ENCODE measurements at regions not wholly inside any gene's neighbourhood (a gene's known extent, or its start where the extent isn't known, plus 50 kb on each side); places are given as distances from the start of the nearest gene placed in this dataset.

DNA sequence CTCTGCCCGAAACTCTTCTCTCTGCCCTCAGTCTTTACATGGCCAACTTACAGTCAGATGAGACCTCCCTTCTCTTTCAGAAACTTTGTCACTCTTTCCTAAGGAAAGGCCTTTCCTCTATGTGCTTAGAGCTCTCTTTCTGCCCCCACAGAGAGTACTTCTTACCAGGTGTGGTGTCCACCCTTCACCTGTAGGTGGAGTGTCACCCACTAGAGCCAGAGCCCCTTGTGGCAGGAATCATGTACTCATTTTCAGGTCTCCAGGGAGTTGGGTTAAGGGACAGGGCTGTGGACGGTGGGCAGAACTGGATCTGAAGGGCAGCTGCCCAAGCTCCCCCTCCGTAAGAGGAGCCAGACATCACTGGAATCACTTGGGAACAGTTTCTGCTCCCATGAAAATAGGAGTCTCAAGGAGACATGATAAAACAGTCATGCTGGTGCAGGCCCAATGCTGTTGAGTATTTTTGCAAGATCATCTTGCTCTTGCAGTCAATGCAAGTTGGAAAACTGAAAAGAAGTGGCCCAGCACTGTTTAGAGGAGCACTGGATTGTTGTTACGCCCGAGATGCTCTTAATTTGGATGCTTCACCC is 436.7 kb downstream of the ZSWIM6 start:
- Histone ChIP-seq H3K18ac (ENCODE audit: low read length) (no peak overlapping the region), H3K14ac (ENCODE audit: low read length) (no peak overlapping the region), H2BK15ac (ENCODE audit: low read length) (no peak overlapping the region), H3K9me3 (replicated peaks in 1 of 2; ENCODE audit: control insufficient read depth in 2 of 2, insufficient read depth in 1 of 2, low read depth in 1 of 2, low read length in 2 of 2) (peaks cover 0 to 7% of the 10 kb centered on the region in 2 donors), H3K27me3 (ENCODE audit: control insufficient read depth in 3 of 3, insufficient read depth in 3 of 3, low read depth in 1 of 3, low read length in 3 of 3) (no peaks in the 10 kb centered on the region), H4K8ac (ENCODE audit: low read depth, low read length) (no peak overlapping the region), H3K27ac (replicated peaks; ENCODE audit: low read length) (no peak overlapping the region), H4K91ac (ENCODE audit: low read depth, low read length, poor library complexity) (no peak overlapping the region), H2BK5ac (ENCODE audit: low read length) (no peak overlapping the region), H2BK12ac (ENCODE audit: low read length) (no peak overlapping the region), H2AFZ (ENCODE audit: low read length) (no peak overlapping the region), H3K36me3 (replicated peaks in 1 of 2; ENCODE audit: control insufficient read depth in 2 of 2, insufficient read depth in 2 of 2, low read length in 2 of 2) (no peaks in the 10 kb centered on the region), H3K23ac (ENCODE audit: low read depth, low read length, poor library complexity) (no peak overlapping the region), H3K4me1 (ENCODE audit: control insufficient read depth in 2 of 2, insufficient read depth in 1 of 2, low read depth in 1 of 2, low read length in 2 of 2) (peaks cover 2 to 8% of the 10 kb centered on the region in 2 donors), H3K4me2 (ENCODE audit: insufficient read depth, low read length, poor library complexity, severe bottlenecking) (no peak overlapping the region), H2AK5ac (ENCODE audit: low read depth, low read length) (no peak overlapping the region), H3K79me1 (ENCODE audit: low read depth, low read length) (no peaks in the 10 kb centered on the region), H3K9ac (ENCODE audit: low read depth, low read length, poor library complexity) (no peak overlapping the region), H3K4ac (ENCODE audit: low read length) (no peak overlapping the region), H2BK120ac (ENCODE audit: low read depth, low read length) (no peak overlapping the region), H3K4me3 (ENCODE audit: low read length in 2 of 2) (no peak overlapping the region)
- no CpG with 5 or more reads among the region's 5 CpGs for WGBS, 2 donors (ENCODE audit: extremely low coverage in 2 of 2, insufficient read length in 2 of 2, insufficient replicate concordance in 1 of 2)
- peak; percentile 4 for DNase-seq (ENCODE audit: low spot score)

DNA sequence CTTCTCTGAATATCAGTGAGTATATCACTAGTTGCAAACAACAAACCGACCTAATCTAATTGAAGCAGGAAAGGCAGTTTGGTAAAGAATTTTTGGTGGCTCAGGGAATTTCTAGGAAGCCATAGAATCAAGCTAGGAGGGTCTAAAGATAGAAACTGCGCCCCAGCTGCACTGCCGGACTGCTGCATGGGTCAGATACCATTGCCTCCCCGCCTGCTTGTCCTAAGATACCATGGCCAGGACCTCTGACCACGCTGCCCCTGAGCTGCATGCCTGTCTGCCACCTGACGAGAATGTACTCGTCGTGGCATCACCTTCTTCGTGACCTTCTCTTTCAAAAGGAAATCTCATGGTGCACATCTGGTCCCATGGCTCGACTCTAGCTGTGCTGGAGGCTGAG is 439.0 kb downstream of the ZSWIM6 start:
- no peak overlapping the region for H2BK12ac ChIP-seq (ENCODE audit: low read length)
- no CpG with 5 or more reads among the region's 10 CpGs for WGBS, 2 donors (ENCODE audit: extremely low coverage in 2 of 2, insufficient read length in 2 of 2, insufficient replicate concordance in 1 of 2)
- H2AFZ ChIP-seq (ENCODE audit: low read length): peak overlapping the region; percentile 21
- no peak overlapping the region for H3K23ac ChIP-seq (ENCODE audit: low read depth, low read length, poor library complexity)
- H3K4ac ChIP-seq (ENCODE audit: low read length): no peak overlapping the region
- no peaks in the 10 kb centered on the region for H3K27me3 ChIP-seq (ENCODE audit: control insufficient read depth in 3 of 3, insufficient read depth in 3 of 3, low read depth in 1 of 3, low read length in 3 of 3)
- no peak overlapping the region for H4K91ac ChIP-seq (ENCODE audit: low read depth, low read length, poor library complexity)
- DNase-seq (ENCODE audit: low spot score): no peak
- H3K4me3 ChIP-seq (ENCODE audit: low read length in 2 of 2): no peak overlapping the region
- peaks cover 2 to 14% of the 10 kb centered on the region in 2 donors for H3K4me1 ChIP-seq (ENCODE audit: control insufficient read depth in 2 of 2, insufficient read depth in 1 of 2, low read depth in 1 of 2, low read length in 2 of 2)
- peaks cover 0 to 5% of the 10 kb centered on the region in 2 donors for H3K9me3 ChIP-seq (replicated peaks in 1 of 2; ENCODE audit: control insufficient read depth in 2 of 2, insufficient read depth in 1 of 2, low read depth in 1 of 2, low read length in 2 of 2)
- no peak overlapping the region for H3K4me2 ChIP-seq (ENCODE audit: insufficient read depth, low read length, poor library complexity, severe bottlenecking)
- no peak overlapping the region for H3K27ac ChIP-seq (replicated peaks; ENCODE audit: low read length)
- H2BK15ac ChIP-seq (ENCODE audit: low read length): no peak overlapping the region
- no peak overlapping the region for H4K8ac ChIP-seq (ENCODE audit: low read depth, low read length)
- H3K18ac ChIP-seq (ENCODE audit: low read length): peak overlapping the region; percentile 58
- H3K9ac ChIP-seq (ENCODE audit: low read depth, low read length, poor library complexity): no peak overlapping the region
- H2BK5ac ChIP-seq (ENCODE audit: low read length): no peak overlapping the region
- no peak overlapping the region for H2BK120ac ChIP-seq (ENCODE audit: low read depth, low read length)
- no peaks in the 10 kb centered on the region for H3K36me3 ChIP-seq (replicated peaks in 1 of 2; ENCODE audit: control insufficient read depth in 2 of 2, insufficient read depth in 2 of 2, low read length in 2 of 2)
- no peak overlapping the region for H2AK5ac ChIP-seq (ENCODE audit: low read depth, low read length)
- no peaks in the 10 kb centered on the region for H3K79me1 ChIP-seq (ENCODE audit: low read depth, low read length)
- H3K14ac ChIP-seq (ENCODE audit: low read length): no peak overlapping the region

DNA sequence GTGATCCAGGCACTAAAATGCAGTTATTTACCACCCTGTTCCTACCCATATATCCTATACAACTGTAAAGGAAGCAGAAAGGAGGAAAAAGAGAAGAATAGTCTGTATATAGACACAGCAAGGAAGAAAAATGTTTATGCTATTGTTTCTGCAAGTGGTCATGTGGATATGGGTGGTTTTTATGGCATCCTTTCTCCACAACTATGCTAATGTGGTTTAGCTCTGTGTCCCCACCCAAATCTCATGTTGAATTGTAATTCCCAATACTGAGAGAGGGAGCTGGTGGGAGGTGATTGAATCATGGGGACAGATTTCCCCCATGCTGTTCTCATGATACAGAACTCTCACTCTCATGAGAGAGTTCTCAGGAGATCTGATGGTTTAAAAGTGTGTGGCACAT is 439.8 kb downstream of the ZSWIM6 start:
- H4K8ac ChIP-seq (ENCODE audit: low read depth, low read length): no peak overlapping the region
- peaks cover 0 to 5% of the 10 kb centered on the region in 2 donors for H3K9me3 ChIP-seq (replicated peaks in 1 of 2; ENCODE audit: control insufficient read depth in 2 of 2, insufficient read depth in 1 of 2, low read depth in 1 of 2, low read length in 2 of 2)
- H2BK120ac ChIP-seq (ENCODE audit: low read depth, low read length): no peak overlapping the region
- H3K18ac ChIP-seq (ENCODE audit: low read length): no peak overlapping the region
- H3K36me3 ChIP-seq (replicated peaks in 1 of 2; ENCODE audit: control insufficient read depth in 2 of 2, insufficient read depth in 2 of 2, low read length in 2 of 2): no peaks in the 10 kb centered on the region
- no peak overlapping the region for H4K91ac ChIP-seq (ENCODE audit: low read depth, low read length, poor library complexity)
- H2AK5ac ChIP-seq (ENCODE audit: low read depth, low read length): no peak overlapping the region
- no peak overlapping the region for H3K4ac ChIP-seq (ENCODE audit: low read length)
- no peak for DNase-seq (ENCODE audit: low spot score)
- no peaks in the 10 kb centered on the region for H3K79me1 ChIP-seq (ENCODE audit: low read depth, low read length)
- peaks cover 2 to 14% of the 10 kb centered on the region in 2 donors for H3K4me1 ChIP-seq (ENCODE audit: control insufficient read depth in 2 of 2, insufficient read depth in 1 of 2, low read depth in 1 of 2, low read length in 2 of 2)
- H3K27ac ChIP-seq (replicated peaks; ENCODE audit: low read length): no peak overlapping the region
- H3K4me2 ChIP-seq (ENCODE audit: insufficient read depth, low read length, poor library complexity, severe bottlenecking): no peak overlapping the region
- no peak overlapping the region for H3K23ac ChIP-seq (ENCODE audit: low read depth, low read length, poor library complexity)
- H3K27me3 ChIP-seq (ENCODE audit: control insufficient read depth in 3 of 3, insufficient read depth in 3 of 3, low read depth in 1 of 3, low read length in 3 of 3): no peaks in the 10 kb centered on the region
- no peak overlapping the region for H2AFZ ChIP-seq (ENCODE audit: low read length)
- no peak overlapping the region for H3K4me3 ChIP-seq (ENCODE audit: low read length in 2 of 2)
- H3K14ac ChIP-seq (ENCODE audit: low read length): no peak overlapping the region
- H3K9ac ChIP-seq (ENCODE audit: low read depth, low read length, poor library complexity): no peak overlapping the region
- no peak overlapping the region for H2BK5ac ChIP-seq (ENCODE audit: low read length)
- no peak overlapping the region for H2BK15ac ChIP-seq (ENCODE audit: low read length)
- H2BK12ac ChIP-seq (ENCODE audit: low read length): no peak overlapping the region

DNA sequence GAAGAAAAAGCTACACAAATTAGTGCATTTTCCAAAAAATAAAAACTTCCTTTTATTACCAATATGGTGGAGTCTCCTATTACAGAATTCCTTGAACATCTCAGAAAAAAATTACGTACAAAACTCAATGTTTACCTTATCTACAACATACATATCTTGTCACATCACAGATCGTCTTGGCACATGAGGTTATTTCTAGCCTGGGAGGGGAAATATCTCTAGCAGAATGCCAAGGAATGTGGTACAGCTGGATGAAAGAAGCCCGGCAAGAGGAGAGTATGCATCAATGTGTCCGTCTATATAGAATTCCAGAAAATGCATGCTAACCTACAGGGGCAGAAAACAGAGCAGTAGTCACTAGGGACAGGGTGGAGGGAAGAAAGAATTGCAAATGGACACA is 443.8 kb downstream of the ZSWIM6 start:
- Histone ChIP-seq H3K79me1 (ENCODE audit: low read depth, low read length) (no peaks in the 10 kb centered on the region), H2AFZ (ENCODE audit: low read length) (no peak overlapping the region), H2BK12ac (ENCODE audit: low read length) (no peak overlapping the region), H3K9ac (ENCODE audit: low read depth, low read length, poor library complexity) (no peak overlapping the region), H4K91ac (ENCODE audit: low read depth, low read length, poor library complexity) (no peak overlapping the region), H4K8ac (ENCODE audit: low read depth, low read length) (no peak overlapping the region), H2AK5ac (ENCODE audit: low read depth, low read length) (no peak overlapping the region), H3K23ac (ENCODE audit: low read depth, low read length, poor library complexity) (no peak overlapping the region), H3K4me1 (ENCODE audit: control insufficient read depth in 2 of 2, insufficient read depth in 1 of 2, low read depth in 1 of 2, low read length in 2 of 2) (peaks cover 2 to 9% of the 10 kb centered on the region in 2 donors), H2BK5ac (ENCODE audit: low read length) (no peak overlapping the region), H3K27ac (replicated peaks; ENCODE audit: low read length) (no peak overlapping the region), H3K27me3 (ENCODE audit: control insufficient read depth in 3 of 3, insufficient read depth in 3 of 3, low read depth in 1 of 3, low read length in 3 of 3) (no peaks in the 10 kb centered on the region), H2BK120ac (ENCODE audit: low read depth, low read length) (no peak overlapping the region), H3K14ac (ENCODE audit: low read length) (no peak overlapping the region), H3K4ac (ENCODE audit: low read length) (no peak overlapping the region), H2BK15ac (ENCODE audit: low read length) (no peak overlapping the region), H3K4me3 (ENCODE audit: low read length in 2 of 2) (no peak overlapping the region), H3K18ac (ENCODE audit: low read length) (no peak overlapping the region), H3K36me3 (replicated peaks in 1 of 2; ENCODE audit: control insufficient read depth in 2 of 2, insufficient read depth in 2 of 2, low read length in 2 of 2) (no peaks in the 10 kb centered on the region), H3K9me3 (replicated peaks in 1 of 2; ENCODE audit: control insufficient read depth in 2 of 2, insufficient read depth in 1 of 2, low read depth in 1 of 2, low read length in 2 of 2) (no peaks in the 10 kb centered on the region), H3K4me2 (ENCODE audit: insufficient read depth, low read length, poor library complexity, severe bottlenecking) (no peak overlapping the region)
- DNase-seq (ENCODE audit: low spot score): no peak
- no CpG with 5 or more reads among the region's 4 CpGs for WGBS, 2 donors (ENCODE audit: extremely low coverage in 2 of 2, insufficient read length in 2 of 2, insufficient replicate concordance in 1 of 2)
